ENCODE measurements at regions not wholly inside any gene's neighbourhood (a gene's known extent, or its start where the extent isn't known, plus 50 kb on each side); places are given as distances from the start of the nearest gene placed in this dataset.

- H3K27ac ChIP-seq (ENCODE audit: low read depth, low read length): no peak overlapping the region
- no peak overlapping the region for H3K14ac ChIP-seq (ENCODE audit: insufficient read length)
- DNase-seq (ENCODE audit: low read depth in 1 of 2, low spot score in 2 of 2) (no peak), FAIRE-seq (no peak)
- H3K4me1 ChIP-seq (replicated peaks in 1 of 4; ENCODE audit: control insufficient read depth in 3 of 4, insufficient read depth in 4 of 4, low read length in 3 of 4): no peaks in the 10 kb centered on the region; a peak in 1 of 7 replicates
- no peak overlapping the region for H2BK120ac ChIP-seq (replicated peaks; ENCODE audit: low read depth, low read length)
- no peak overlapping the region for H2BK20ac ChIP-seq (ENCODE audit: low read length)
- POLR2A ChIA-PET (ENCODE audit: partially characterized antibody): interaction anchor here (0.9 to 1.3 kb wide), 3 partner anchors 11 to 99 kb away, joined by 3 to 4 read pairs (median 3); no protein-coding TSS in a partner anchor
- H2AK5ac ChIP-seq (ENCODE audit: low read depth, low read length): no peak overlapping the region
- no peak overlapping the region for H2AFZ ChIP-seq (ENCODE audit: low read length)
- H3K4ac ChIP-seq (replicated peaks; ENCODE audit: insufficient read length, low read depth, low read length): no peak overlapping the region
- H3K27me3 ChIP-seq (replicated peaks in 1 of 4; ENCODE audit: control insufficient read depth in 3 of 4, extremely low read depth in 1 of 4, insufficient read depth in 3 of 4, low read length in 3 of 4): no peaks in the 10 kb centered on the region
- H3K4me3 ChIP-seq (ENCODE audit: extremely low read depth in 1 of 4, insufficient read depth in 2 of 4, low read depth in 3 of 4, low read length in 4 of 4): no peak overlapping the region
- H3K36me3 ChIP-seq (ENCODE audit: control insufficient read depth in 2 of 4, insufficient read depth in 4 of 4, low read length in 3 of 4): no peaks in the 10 kb centered on the region
- no peak overlapping the region for H4K91ac ChIP-seq (replicated peaks; ENCODE audit: insufficient read length, low read length)
- CTCF ChIA-PET (ENCODE audit: partially characterized antibody): interaction anchor here (0.9 to 3.2 kb wide), 7 partner anchors 16 to 188 kb away, joined by 3 to 17 read pairs (median 3); no protein-coding TSS in a partner anchor
- no peak overlapping the region for H2BK12ac ChIP-seq (ENCODE audit: low read depth, low read length)
- no peak overlapping the region for H4K8ac ChIP-seq (ENCODE audit: extremely low read depth, insufficient read depth, low read length)
- peaks cover 3% of the 10 kb centered on the region; the same call in 1 of the 2 replicates for H3K79me1 ChIP-seq (ENCODE audit: low read depth, low read length)
- no peak overlapping the region for H3K56ac ChIP-seq (replicated peaks; ENCODE audit: insufficient read length, low read depth, low read length)
- H4K5ac ChIP-seq (ENCODE audit: insufficient read length, low read depth, low read length): no peak overlapping the region
- H3K23ac ChIP-seq (ENCODE audit: insufficient read length): no peak overlapping the region
- H3K4me2 ChIP-seq (ENCODE audit: insufficient read depth in 1 of 2, low read depth in 2 of 2, low read length in 2 of 2): no peak overlapping the region
- H3K18ac ChIP-seq (ENCODE audit: extremely low read depth, low read length): no peak overlapping the region
- H3K23me2 ChIP-seq (ENCODE audit: low read depth, low read length): no peaks in the 10 kb centered on the region
- H3K9ac ChIP-seq (replicated peaks in 1 of 4; ENCODE audit: extremely low read depth in 1 of 4, low read depth in 3 of 4, low read length in 3 of 4): no peak overlapping the region
- H3K79me2 ChIP-seq (ENCODE audit: control insufficient read depth in 1 of 2, insufficient read depth in 2 of 2, low read length in 2 of 2): 0 out of 4 replicates have a peak, but pooled peaks cover 0 to 3% of the 10 kb centered on the region in 2 experiments
- H3K9me3 ChIP-seq (ENCODE audit: insufficient read depth in 2 of 2, low read depth in 1 of 2, low read length in 1 of 2): peaks cover 4 to 10% of the 10 kb centered on the region in 2 experiments; a peak in 2 of 4 replicates
- H4K20me1 ChIP-seq (replicated peaks in 1 of 2; ENCODE audit: control insufficient read depth in 1 of 2, insufficient read depth in 2 of 2, low read length in 2 of 2): peaks cover 0 to 5% of the 10 kb centered on the region in 2 experiments
- no peak overlapping the region for H2BK15ac ChIP-seq (ENCODE audit: low read length)
- WGBS, 2 experiments (ENCODE audit: extremely low coverage in 1 of 2, insufficient coverage in 1 of 2, insufficient read length in 1 of 2, insufficient replicate concordance in 2 of 2, low coverage in 1 of 2, low lambda C conversion rate in 2 of 2, missing lambda C conversion rate in 1 of 2): 100% methylated on average over 2 of the region's 2 CpGs; no CpG with 5 or more reads in 1 of the 2 experiments
- no peak overlapping the region for H2BK5ac ChIP-seq (ENCODE audit: low read depth, low read length)
Observed at GRCh38 chr17:77359236-77359635, 218.5 kb downstream of the SEC14L1 start.
